GM21737 (cell line): ENCODE measurements at regions not wholly inside any gene's neighbourhood (a gene's known extent, or its start where the extent isn't known, plus 50 kb on each side); places are given as distances from the start of the nearest gene placed in this dataset.

Experiments
- ATAC-seq: cut with Tn5 transposase; IDR thresholded peaks from one replicate; pipeline ENCODE4 v1.9.1; 2021; ENCODE audit warnings: mild to moderate bottlenecking, moderate library complexity; ENCODE audit not compliant: unreplicated experiment

- ATAC-seq = no peak
Observed at GRCh38 chr6:159118924-159119323, 50.3 kb upstream of the FNDC1 start.

- ATAC-seq = no peak
Observed at GRCh38 chr6:159117563-159117962, 51.6 kb upstream of the FNDC1 start.

- ATAC-seq = no peak
Observed at GRCh38 chr6:159117046-159117445, 52.2 kb upstream of the FNDC1 start.

- no peak for ATAC-seq
Observed at GRCh38 chr6:159116343-159116742, 52.9 kb upstream of the FNDC1 start.

- ATAC-seq = no peak
Observed at GRCh38 chr6:159114569-159114968, 54.6 kb upstream of the FNDC1 start.

- no peak for ATAC-seq
Observed at GRCh38 chr6:159113223-159113622, 56.0 kb upstream of the FNDC1 start.

- no peak for ATAC-seq
Observed at GRCh38 chr6:159112714-159113113, 56.5 kb upstream of the FNDC1 start.

- ATAC-seq = no peak
Observed at GRCh38 chr6:159110748-159111147, 58.5 kb upstream of the FNDC1 start.

- ATAC-seq = no peak
Observed at GRCh38 chr6:159110013-159110412, 59.2 kb upstream of the FNDC1 start.

GRCh38 chr6:159109391-159109790 lies 59.8 kb upstream of the FNDC1 start:
- ATAC-seq = no peak

GRCh38 chr6:159108426-159108985 lies 60.7 kb upstream of the FNDC1 start:
- no peak for ATAC-seq

GRCh38 chr6:159107451-159108260 lies 61.5 kb upstream of the FNDC1 start:
- no peak for ATAC-seq

- peak; percentile 68 for ATAC-seq
Observed at GRCh38 chr6:159106627-159107241, 61.9 kb upstream of the TAGAP start.

GRCh38 chr6:159105716-159106115 lies 60.9 kb upstream of the TAGAP start:
- no peak for ATAC-seq

- no peak for ATAC-seq
Observed at GRCh38 chr6:159104931-159105330, 60.1 kb upstream of the TAGAP start.

- peak; percentile 40 for ATAC-seq
Observed at GRCh38 chr6:159104163-159104925, 59.6 kb upstream of the TAGAP start.

GRCh38 chr6:159103396-159104162 lies 58.8 kb upstream of the TAGAP start:
- ATAC-seq = no peak

- no peak for ATAC-seq
Observed at GRCh38 chr6:159102373-159103160, 57.8 kb upstream of the TAGAP start.

- ATAC-seq = no peak
Observed at GRCh38 chr6:159101656-159102055, 56.9 kb upstream of the TAGAP start.
